H1 (cell line): ENCODE measurements at regions not wholly inside any gene's neighbourhood (a gene's known extent, or its start where the extent isn't known, plus 50 kb on each side); places are given as distances from the start of the nearest gene placed in this dataset.

Experiments
- CTCF ChIA-PET: fragments of 300-600 bp; sonication (Branson Sonifier 250); formaldehyde crosslinking; loops from one replicate; lab custom pipeline; 2021; ENCODE audit not compliant: partially characterized antibody; lab: Charles Lee
- POLR2A ChIA-PET: fragments of 300-600 bp; sonication (Branson Sonifier 250); formaldehyde crosslinking; loops from one replicate; lab custom pipeline; 2021; ENCODE audit warnings: inconsistent platforms; ENCODE audit not compliant: partially characterized antibody; lab: Charles Lee
- DNase-seq, 2 experiments: peaks; one replicate each; pipeline versions ENCODE4 v3.0.0 to v3.0.0-alpha.2; 2010 to 2022; ENCODE audit warnings: low spot score in 2 of 2, low read depth in 1 of 2, mixed read lengths in 1 of 2
- FAIRE-seq: peaks from 2 replicates; lab custom pipeline; 2011; peaks lifted over from hg19 to GRCh38; lab: Jason Lieb, UNC
- H2AFZ ChIP-seq: 2 replicates; pipeline ENCODE4 v1.8.1; 2012; ENCODE audit warnings: low read length, inconsistent platforms
- H2AK5ac ChIP-seq: 2 replicates; pipeline ENCODE4 v1.6.1; 2013; ENCODE audit warnings: low read depth, low read length
- H2BK120ac ChIP-seq: replicated peaks from 2 replicates; pipeline ENCODE3; 2013; ENCODE audit warnings: low read depth, low read length, inconsistent platforms
- H2BK12ac ChIP-seq: 2 replicates; pipeline ENCODE4 v1.6.1; 2013; ENCODE audit warnings: low read depth, low read length
- H2BK15ac ChIP-seq: 2 replicates; pipeline ENCODE4 v1.6.1; 2013; ENCODE audit warnings: low read length
- H2BK20ac ChIP-seq: 2 replicates; pipeline ENCODE4 v1.6.1; 2013; ENCODE audit warnings: low read length
- H2BK5ac ChIP-seq: 2 replicates; pipeline ENCODE4 v1.6.1; 2013; ENCODE audit warnings: low read depth, low read length
- H3K14ac ChIP-seq: 2 replicates; pipeline ENCODE4 v1.6.1; 2013; ENCODE audit warnings: inconsistent platforms; ENCODE audit not compliant: insufficient read length
- H3K18ac ChIP-seq: 2 replicates; pipeline ENCODE4 v1.6.1; 2013; ENCODE audit warnings: low read length; ENCODE audit errors: extremely low read depth
- H3K23ac ChIP-seq: 2 replicates; pipeline ENCODE4 v1.6.1; 2013; ENCODE audit warnings: inconsistent platforms; ENCODE audit not compliant: insufficient read length
- H3K23me2 ChIP-seq: 2 replicates; pipeline ENCODE4 v1.6.1; 2013; ENCODE audit warnings: low read depth, low read length
- H3K27ac ChIP-seq: 2 replicates; pipeline ENCODE4 v1.6.1; 2011; ENCODE audit warnings: low read depth, low read length, inconsistent platforms
- H3K27me3 ChIP-seq, 4 experiments: replicated peaks in 1 of 4; 1 replicate in 1 of 4; 2 replicates in 3 of 4; pipeline versions ENCODE4 v1.6.1 to v1.8.1; 2011 to 2013; ENCODE audit warnings: low read length in 3 of 4, mild to moderate bottlenecking in 3 of 4, inconsistent platforms in 2 of 4, mixed read lengths in 2 of 4, moderate library complexity in 1 of 4; ENCODE audit not compliant: control insufficient read depth in 3 of 4, insufficient read depth in 3 of 4; ENCODE audit errors: extremely low read depth in 1 of 4
- H3K36me3 ChIP-seq, 4 experiments: 2 replicates each; pipeline versions ENCODE4 v1.6.1 to v1.8.1; 2011 to 2013; ENCODE audit warnings: mild to moderate bottlenecking in 4 of 4, low read length in 3 of 4, moderate library complexity in 2 of 4, control low read depth in 1 of 4, inconsistent platforms in 1 of 4; ENCODE audit not compliant: insufficient read depth in 4 of 4, control insufficient read depth in 2 of 4
- H3K4ac ChIP-seq: replicated peaks from 2 replicates; pipeline ENCODE3; 2013; ENCODE audit warnings: low read length, low read depth, mixed read lengths, inconsistent platforms; ENCODE audit not compliant: insufficient read length
- H3K4me1 ChIP-seq, 4 experiments: replicated peaks in 1 of 4; 1 replicate in 1 of 4; 2 replicates in 3 of 4; pipeline versions ENCODE4 v1.6.1 to v1.8.1; 2011 to 2013; ENCODE audit warnings: low read length in 3 of 4, inconsistent platforms in 2 of 4, mixed read lengths in 1 of 4; ENCODE audit not compliant: insufficient read depth in 4 of 4, control insufficient read depth in 3 of 4
- H3K4me2 ChIP-seq, 2 experiments: 2 replicates each; pipeline versions ENCODE4 v1.6.1 to v1.8.1; 2011 to 2013; ENCODE audit warnings: low read depth in 2 of 2, low read length in 2 of 2, control low read depth in 1 of 2, inconsistent platforms in 1 of 2, mild to moderate bottlenecking in 1 of 2; ENCODE audit not compliant: insufficient read depth in 1 of 2
- H3K4me3 ChIP-seq, 4 experiments: fragments of 200-600, 300-600 bp in 1 of 4; sonication (generic), shearing (Covaris generic), sonication (Bioruptor Twin) in 1 of 4; 2 replicates each; pipeline versions ENCODE4 v1.5.1 to v1.8.1; 2011 to 2016; ENCODE audit warnings: low read length in 4 of 4, low read depth in 3 of 4, control low read depth in 2 of 4, inconsistent platforms in 2 of 4, mild to moderate bottlenecking in 2 of 4, mixed read lengths in 1 of 4, moderate library complexity in 1 of 4; ENCODE audit not compliant: insufficient read depth in 2 of 4; ENCODE audit errors: extremely low read depth in 1 of 4
- H3K56ac ChIP-seq: replicated peaks from 2 replicates; pipeline ENCODE3; 2013; ENCODE audit warnings: low read depth, mild to moderate bottlenecking, mixed read lengths, low read length, inconsistent platforms; ENCODE audit not compliant: insufficient read length
- H3K79me1 ChIP-seq: 2 replicates; pipeline ENCODE4 v1.6.1; 2013; ENCODE audit warnings: low read depth, low read length, control low read depth
- H3K79me2 ChIP-seq, 2 experiments: 2 replicates each; pipeline versions ENCODE4 v1.6.1 to v1.8.1; 2012 to 2013; ENCODE audit warnings: low read length in 2 of 2, mild to moderate bottlenecking in 2 of 2, inconsistent platforms in 1 of 2; ENCODE audit not compliant: insufficient read depth in 2 of 2, control insufficient read depth in 1 of 2
- H3K9ac ChIP-seq, 4 experiments: replicated peaks in 1 of 4; 1 replicate in 1 of 4; 2 replicates in 3 of 4; pipeline versions ENCODE4 v1.6.1 to v1.8.1; 2011 to 2013; ENCODE audit warnings: low read depth in 3 of 4, low read length in 3 of 4, control low read depth in 2 of 4, mild to moderate bottlenecking in 2 of 4, moderate library complexity in 2 of 4, inconsistent platforms in 1 of 4; ENCODE audit errors: extremely low read depth in 1 of 4
- H3K9me3 ChIP-seq, 2 experiments: 2 replicates each; pipeline versions ENCODE4 v1.6.1 to v1.8.1; 2012 to 2013; ENCODE audit warnings: mild to moderate bottlenecking in 2 of 2, moderate library complexity in 2 of 2, control low read depth in 1 of 2, inconsistent platforms in 1 of 2, low read depth in 1 of 2, low read length in 1 of 2, mixed read lengths in 1 of 2; ENCODE audit not compliant: insufficient read depth in 2 of 2
- H4K20me1 ChIP-seq, 2 experiments: replicated peaks in 1 of 2; 2 replicates each; pipeline versions ENCODE3 to v1.8.1; 2011 to 2013; ENCODE audit warnings: inconsistent platforms in 2 of 2, low read length in 2 of 2, mild to moderate bottlenecking in 1 of 2; ENCODE audit not compliant: insufficient read depth in 2 of 2, control insufficient read depth in 1 of 2
- H4K5ac ChIP-seq: 2 replicates; pipeline ENCODE4 v1.6.1; 2013; ENCODE audit warnings: low read length, low read depth, mixed read lengths, inconsistent platforms; ENCODE audit not compliant: insufficient read length
- H4K8ac ChIP-seq: 2 replicates; pipeline ENCODE4 v1.8.0; 2013; ENCODE audit warnings: mild to moderate bottlenecking, moderate library complexity, low read length, inconsistent platforms; ENCODE audit not compliant: insufficient read depth; ENCODE audit errors: extremely low read depth
- H4K91ac ChIP-seq: replicated peaks from 2 replicates; pipeline ENCODE3; 2013; ENCODE audit warnings: low read length, mixed read lengths, inconsistent platforms; ENCODE audit not compliant: insufficient read length
- ASH2L ChIP-seq: fragments of 200-600, 300-600 bp; sonication (generic); IDR thresholded peaks from one replicate; pipeline ENCODE4 v1.7.1; 2017; ENCODE audit warnings: low read length
- BRCA1 ChIP-seq: IDR thresholded peaks from 2 replicates; pipeline ENCODE4 v1.6.1; 2012; ENCODE audit warnings: low read depth, low read length, improper control_type of control experiment
- CBX5 ChIP-seq: fragments of 300-800, 300-1000 bp; sonication (generic); IDR thresholded peaks from 2 replicates; pipeline ENCODE4 v1.7.1; 2016; ENCODE audit warnings: antibody characterized with exemption, low read length, low read depth
- CHD2 ChIP-seq: IDR thresholded peaks from 2 replicates; pipeline ENCODE4 v1.6.1; 2012; ENCODE audit warnings: low read length, improper control_type of control experiment
- CREB1 ChIP-seq: IDR thresholded peaks from 2 replicates; pipeline ENCODE4 v1.6.1; 2012; ENCODE audit warnings: inconsistent platforms
- CTBP2 ChIP-seq: IDR thresholded peaks from 2 replicates; pipeline ENCODE4 v1.7.0; 2011; ENCODE audit warnings: borderline replicate concordance, mild to moderate bottlenecking, moderate library complexity, mixed read lengths, low read length; ENCODE audit not compliant: insufficient read depth, insufficient read length
- CTCF ChIP-seq, 3 experiments: IDR thresholded peaks; 1 replicate in 2 of 3; 2 replicates in 1 of 3; pipeline versions ENCODE4 v1.5.1 to v1.6.1; 2011; ENCODE audit warnings: low read length in 3 of 3, mild to moderate bottlenecking in 3 of 3, inconsistent platforms in 2 of 3, low read depth in 1 of 3, moderate library complexity in 1 of 3; ENCODE audit not compliant: insufficient read depth in 1 of 3; ENCODE audit errors: control extremely low read depth in 1 of 3
- POU5F1 ChIP-seq: IDR thresholded peaks from 2 replicates; pipeline ENCODE4 v1.6.1; 2011; ENCODE audit warnings: low read depth, mild to moderate bottlenecking, low read length, moderate library complexity
- RBBP5 ChIP-seq: IDR thresholded peaks from 2 replicates; pipeline ENCODE4 v1.7.1; 2012; ENCODE audit warnings: low read depth, mild to moderate bottlenecking, inconsistent platforms, low read length, moderate library complexity, borderline replicate concordance
- SP4 ChIP-seq: IDR thresholded peaks from 2 replicates; pipeline ENCODE4 v1.6.1; 2012; ENCODE audit warnings: low read length, inconsistent platforms
- TBP ChIP-seq: IDR thresholded peaks from 2 replicates; pipeline ENCODE4 v1.6.1; 2011; ENCODE audit warnings: low read depth, low read length, improper control_type of control experiment
- WGBS, 2 experiments: shearing (Covaris generic) in 1 of 2; methylation state at CpG; one replicate each; pipeline versions ENCODE4 v1.1.6 to v1.1.7; 2013 to 2015; ENCODE audit warnings: low lambda C conversion rate in 2 of 2, mixed read lengths in 2 of 2, inconsistent platforms in 1 of 2, low coverage in 1 of 2, missing lambda C conversion rate in 1 of 2; ENCODE audit not compliant: insufficient replicate concordance in 2 of 2, insufficient coverage in 1 of 2, insufficient read length in 1 of 2; ENCODE audit errors: extremely low coverage in 1 of 2, missing lambda C conversion rate in 1 of 2; 5-methylcytosine and 5-hydroxymethylcytosine counted together

DNA sequence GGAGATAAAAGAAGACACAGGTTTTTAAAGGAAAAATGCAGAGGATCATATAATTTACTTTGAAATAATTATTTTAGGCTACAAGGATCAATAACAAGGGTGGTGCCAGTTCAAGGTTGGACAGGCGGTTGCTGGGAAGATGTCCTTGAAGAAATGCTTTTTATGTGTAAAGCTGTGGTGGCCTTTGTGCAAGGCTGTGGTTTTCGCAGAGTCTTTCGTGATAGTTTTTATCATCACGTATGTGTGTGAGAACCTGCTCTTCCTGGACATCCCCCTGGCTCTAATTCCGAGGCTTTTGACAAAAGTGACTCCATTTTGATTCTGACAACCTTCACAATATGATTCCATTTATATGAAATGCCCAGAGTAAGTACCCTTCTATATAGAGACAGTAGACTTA lies 85.8 kb upstream of the COG2 start:
- no peak overlapping the region for H3K23ac ChIP-seq
- no peak overlapping the region for H2AFZ ChIP-seq
- FAIRE-seq: no peak
- H3K18ac ChIP-seq: no peak overlapping the region
- H3K4me2 ChIP-seq: no peak overlapping the region
- no peaks in the 10 kb centered on the region for H3K23me2 ChIP-seq
- TF ChIP-seq RBBP5 (no peak), CBX5 (no peak), SP4 (no peak), CTBP2 (no peak), TBP (no peak), POU5F1 (no peak), CTCF (IDR thresholded peaks at IDR 0.05; ENCODE audit: control extremely low read depth in 1 of 3, insufficient read depth in 1 of 3, low read depth in 1 of 3, low read length in 3 of 3) (no peak), BRCA1 (no peak), CHD2 (no peak), ASH2L (no peak), CREB1 (no peak)
- TF ChIP-seq, all 59 proteins: peak for 0
- Histone ChIP-seq H3K9ac (no peak overlapping the region), H4K91ac (no peak overlapping the region), H3K79me2 (no peaks in the 10 kb centered on the region), H2AK5ac (no peak overlapping the region), H3K79me1 (no peaks in the 10 kb centered on the region), H3K36me3 (no peaks in the 10 kb centered on the region), H2BK15ac (no peak overlapping the region), H4K20me1 (no peaks in the 10 kb centered on the region), H3K4ac (no peak overlapping the region), H3K9me3 (no peaks in the 10 kb centered on the region), H3K27me3 (no peaks in the 10 kb centered on the region), H3K27ac (no peak overlapping the region), H3K4me1 (no peaks in the 10 kb centered on the region), H3K4me3 (no peak overlapping the region), H3K14ac (no peak overlapping the region), H2BK5ac (no peak overlapping the region), H4K8ac (no peak overlapping the region), H2BK120ac (no peak overlapping the region), H3K56ac (no peak overlapping the region), H2BK20ac (no peak overlapping the region), H4K5ac (no peak overlapping the region), H2BK12ac (no peak overlapping the region)
- ChIA-PET CTCF (no interaction called here), POLR2A (no interaction called here)
- 89% methylated on average over 5 of the region's 5 CpGs; no CpG with 5 or more reads in 1 of the 2 experiments for WGBS, 2 experiments
- no peak for DNase-seq
